ENCODE measurements at regions not wholly inside any gene's neighbourhood (a gene's known extent, or its start where the extent isn't known, plus 50 kb on each side); places are given as distances from the start of the nearest gene placed in this dataset.

GRCh38 chr9:120030847-120031246, 549.1 kb downstream of the CDK5RAP2 start:
- DNase-seq (ENCODE audit: low read depth in 4 of 4, low spot score in 3 of 4): no peak

DNA sequence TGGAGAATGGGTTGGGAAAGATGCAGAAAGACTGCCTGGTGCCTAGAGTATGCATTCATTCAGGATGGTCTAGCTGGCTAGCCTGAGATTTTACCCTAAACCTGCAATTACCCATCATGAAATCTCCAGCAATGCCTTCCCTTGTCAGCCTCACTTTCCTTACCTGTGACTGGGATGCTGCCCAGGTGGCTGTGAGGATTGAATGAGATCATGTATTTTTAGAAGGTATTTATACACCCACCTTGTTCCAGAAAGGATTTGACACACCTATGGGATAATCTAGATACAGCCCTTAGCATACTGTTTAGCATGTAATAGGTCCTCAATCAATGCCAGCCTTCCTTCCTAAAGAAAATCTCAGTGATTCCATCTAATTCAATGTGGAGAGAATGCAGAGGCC, 561.4 kb downstream of the CDK5RAP2 start:
- DNase-seq (ENCODE audit: low read depth in 4 of 4, low spot score in 3 of 4): no peak

- no peak for DNase-seq (ENCODE audit: low read depth in 4 of 4, low spot score in 3 of 4)
Observed at GRCh38 chr9:120018037-120018436, 561.9 kb downstream of the CDK5RAP2 start.

DNA sequence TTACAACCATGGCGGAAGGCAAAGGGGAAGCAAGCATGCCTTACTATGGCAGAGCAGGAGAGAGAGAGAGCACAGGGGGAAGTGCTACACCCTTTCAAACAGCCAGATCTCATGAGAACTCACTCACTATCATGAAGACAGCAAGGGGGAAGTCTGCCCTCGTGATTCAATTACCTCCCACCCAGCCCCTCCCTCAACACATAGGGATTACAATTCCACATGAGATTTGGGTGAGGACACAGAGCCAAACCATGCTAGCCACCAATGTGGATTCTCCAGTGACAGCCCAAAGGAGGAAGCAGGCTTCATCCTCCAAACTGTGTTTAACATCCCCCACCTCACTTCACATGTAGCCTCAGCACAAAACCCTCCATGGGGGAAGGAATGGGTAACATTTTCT, 563.7 kb downstream of the CDK5RAP2 start:
- no peak for DNase-seq (ENCODE audit: low read depth in 4 of 4, low spot score in 3 of 4)

DNA sequence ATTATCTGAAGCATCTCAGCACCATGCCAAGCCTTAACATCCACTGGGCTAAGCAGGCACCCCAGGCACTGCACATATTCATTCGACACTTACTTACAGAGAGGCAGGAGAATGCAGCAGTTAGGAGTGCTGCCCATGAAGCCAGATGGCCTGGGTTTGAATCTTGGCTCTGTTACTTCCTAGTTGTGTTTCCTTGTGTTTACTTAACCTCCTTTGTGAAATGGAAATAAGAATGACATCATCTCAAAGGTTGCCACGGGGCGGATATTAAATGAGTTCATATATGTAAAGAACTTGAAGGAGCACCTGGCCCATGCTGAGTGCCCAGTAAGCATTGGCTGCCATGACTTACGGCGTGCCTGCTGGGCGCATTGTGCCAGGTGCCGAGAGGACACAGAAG, 565.2 kb downstream of the CDK5RAP2 start:
- DNase-seq (ENCODE audit: low read depth in 4 of 4, low spot score in 3 of 4): no peak

- DNase-seq (ENCODE audit: low read depth in 4 of 4, low spot score in 3 of 4): no peak
Observed at GRCh38 chr9:120009856-120010255, 570.1 kb downstream of the CDK5RAP2 start.

- no peak for DNase-seq (ENCODE audit: low read depth in 4 of 4, low spot score in 3 of 4)
Observed at GRCh38 chr9:120001536-120001935, 578.4 kb downstream of the CDK5RAP2 start.

GRCh38 chr9:119998614-119999013, 581.4 kb downstream of the CDK5RAP2 start:
- DNase-seq (ENCODE audit: low read depth in 4 of 4, low spot score in 3 of 4): no peak

DNA sequence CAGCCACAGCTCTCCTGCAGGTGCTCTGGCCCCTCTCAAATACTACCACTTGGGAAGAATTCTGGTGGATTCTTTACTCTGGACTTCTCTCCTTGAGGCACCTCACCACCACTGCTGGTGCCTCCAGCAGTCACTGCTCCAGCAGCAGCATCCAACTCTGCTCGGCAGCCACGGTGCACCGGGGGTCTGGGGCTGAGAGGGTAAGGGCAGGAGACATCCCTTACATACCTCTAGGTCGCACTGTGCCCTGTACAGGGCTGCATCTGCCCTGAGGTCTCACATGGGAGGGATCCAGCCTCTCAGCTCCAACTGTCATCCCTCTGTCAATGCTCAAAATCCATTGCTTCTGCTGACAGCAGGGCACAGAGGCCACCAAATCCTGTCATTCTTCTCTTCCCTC, 588.2 kb downstream of the CDK5RAP2 start:
- DNase-seq (ENCODE audit: low read depth in 4 of 4, low spot score in 3 of 4): no peak

DNA sequence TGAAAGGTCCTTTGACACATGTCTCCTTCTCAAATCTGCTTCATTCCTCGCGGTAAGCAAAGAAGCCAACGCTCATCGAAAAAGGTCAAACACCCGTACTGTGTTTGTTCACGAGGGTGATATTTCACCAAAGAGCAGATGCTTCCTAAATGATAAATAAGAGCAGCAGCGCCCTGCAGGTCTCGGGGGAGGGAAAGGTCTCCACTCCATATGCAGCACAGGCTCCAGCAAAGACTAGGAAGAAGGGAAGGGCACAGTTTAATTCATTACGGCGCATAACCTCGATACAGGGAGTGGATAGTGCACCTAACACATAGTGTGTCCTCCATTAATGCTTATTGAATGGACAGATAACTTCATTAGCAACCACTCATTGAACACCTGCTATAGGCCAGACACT, 593.3 kb downstream of the CDK5RAP2 start:
- no peak for DNase-seq (ENCODE audit: low read depth in 4 of 4, low spot score in 3 of 4)

DNA sequence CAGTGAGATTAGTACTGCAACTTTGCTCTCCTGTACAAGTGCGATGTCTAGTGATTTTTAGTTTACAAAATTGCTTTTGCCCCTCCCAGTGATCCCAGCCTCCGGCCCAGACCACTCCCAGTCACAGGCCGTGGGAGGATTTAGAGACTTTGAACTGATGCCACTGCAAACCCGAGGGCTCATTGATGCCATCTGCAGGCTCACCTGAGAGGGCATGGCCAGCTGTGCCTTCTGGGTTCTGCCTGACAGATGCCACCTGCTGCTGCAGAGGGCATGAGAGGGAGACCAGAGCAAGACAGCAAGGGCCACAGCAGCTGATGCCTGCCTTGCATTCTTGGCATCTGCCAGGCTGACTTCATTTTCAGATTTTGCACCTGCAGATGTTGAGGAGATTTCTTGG, 593.8 kb downstream of the CDK5RAP2 start:
- DNase-seq (ENCODE audit: low read depth in 4 of 4, low spot score in 3 of 4): no peak

- no peak for DNase-seq (ENCODE audit: low read depth in 4 of 4, low spot score in 3 of 4)
Observed at GRCh38 chr9:119974026-119974425, 604.8 kb upstream of the BRINP1 start.

GRCh38 chr9:119968836-119969707, 599.8 kb upstream of the BRINP1 start:
- DNase-seq (ENCODE audit: low read depth in 4 of 4, low spot score in 3 of 4): peak in 1 of 4 donors; percentile 58

DNA sequence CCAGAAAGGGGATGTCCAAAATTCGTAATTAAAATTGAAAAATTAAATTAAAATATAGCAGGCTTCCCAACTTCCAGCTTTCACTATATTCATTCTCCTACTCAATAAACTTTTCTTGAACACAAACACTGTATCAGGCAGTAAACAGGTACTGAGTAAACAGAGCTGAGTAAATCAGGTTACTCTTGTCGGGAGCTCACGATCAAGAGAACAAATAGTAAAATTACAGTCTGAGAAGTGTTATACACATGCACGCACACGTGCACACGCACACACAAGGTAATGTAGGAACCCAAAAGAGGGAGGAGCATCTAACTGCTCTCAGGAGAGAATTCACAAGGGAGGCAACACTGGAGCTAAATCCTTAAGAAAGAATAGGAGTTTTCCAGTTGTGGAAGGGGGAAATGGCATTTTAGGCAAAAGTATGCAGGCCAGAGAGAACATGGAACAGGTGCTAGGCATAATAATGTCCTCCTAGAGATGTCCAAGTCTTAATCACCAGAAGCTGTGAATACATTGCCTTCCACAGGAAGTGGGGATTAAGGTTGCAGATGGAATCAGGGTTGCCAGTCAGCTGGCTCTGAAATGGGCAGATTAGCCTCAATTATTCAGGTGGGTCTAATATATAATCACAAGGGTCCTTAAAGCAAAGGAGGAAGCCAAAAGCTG, 598.8 kb upstream of the BRINP1 start:
- no peak for DNase-seq (ENCODE audit: low read depth in 4 of 4, low spot score in 3 of 4)

DNA sequence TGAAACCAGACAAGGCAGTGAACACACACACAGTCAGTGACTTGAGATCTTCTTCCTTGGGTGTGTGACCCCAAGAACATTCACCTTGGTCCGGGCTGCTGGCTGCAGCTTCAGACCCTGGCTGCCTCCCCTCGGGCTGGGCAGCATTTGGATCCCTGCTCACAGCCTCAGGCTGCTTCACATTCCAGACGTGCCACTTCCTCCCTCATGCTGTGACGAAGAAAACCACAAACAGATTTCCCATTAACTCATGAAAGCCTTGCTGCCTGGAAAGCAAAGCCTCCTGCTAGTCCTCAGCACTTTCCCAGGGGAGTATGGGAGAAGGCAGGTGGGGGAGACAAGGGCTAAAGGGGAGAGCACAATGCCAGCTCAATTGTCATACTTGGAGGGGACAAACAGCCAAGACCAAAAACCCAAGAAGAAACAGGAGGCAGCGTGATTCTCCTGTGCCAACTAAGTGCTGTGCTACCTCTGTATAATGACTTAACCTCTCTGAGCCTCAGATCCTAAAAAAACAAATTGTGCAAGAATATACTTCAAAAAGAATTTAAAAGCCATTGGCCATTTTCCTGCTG, 594.6 kb upstream of the BRINP1 start:
- DNase-seq (ENCODE audit: low read depth in 4 of 4, low spot score in 3 of 4): no peak

GRCh38 chr9:119963258-119963797, 594.1 kb upstream of the BRINP1 start:
- DNase-seq (ENCODE audit: low read depth in 4 of 4, low spot score in 3 of 4): no peak

- no peak for DNase-seq (ENCODE audit: low read depth in 4 of 4, low spot score in 3 of 4)
Observed at GRCh38 chr9:119961774-119962424, 592.7 kb upstream of the BRINP1 start.

DNA sequence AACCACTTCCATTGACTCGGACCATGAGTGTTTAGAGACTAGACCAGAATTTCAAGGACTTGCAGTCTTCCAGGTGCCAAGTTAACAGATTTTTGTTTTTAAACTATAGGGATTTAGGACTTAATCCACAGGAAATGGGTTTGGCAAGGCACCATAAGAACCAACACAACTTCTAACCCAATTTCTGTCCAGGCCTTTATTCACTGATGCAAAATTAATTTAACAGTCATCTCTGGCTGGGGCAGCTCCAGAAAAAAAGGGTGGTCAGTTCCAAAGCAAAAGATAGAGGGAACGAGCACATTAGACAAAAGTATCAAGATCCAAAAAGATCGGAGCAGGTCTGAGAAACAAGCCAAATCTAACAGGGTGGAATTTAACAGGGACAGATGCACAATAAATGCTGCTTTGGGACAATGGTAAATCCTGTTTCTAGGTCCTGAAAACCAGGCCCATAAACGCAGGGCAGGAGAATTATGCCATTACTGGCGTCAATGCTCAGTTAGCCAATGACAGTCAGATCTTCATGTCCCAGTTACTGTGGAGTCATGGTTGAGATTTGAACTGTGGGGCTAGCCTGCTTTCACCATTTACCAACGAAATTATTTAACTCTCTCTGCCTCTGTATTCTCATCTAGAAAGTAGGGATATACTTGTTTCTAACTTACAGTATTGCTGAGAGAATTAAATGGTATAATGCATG, 590.8 kb upstream of the BRINP1 start:
- no peak for DNase-seq (ENCODE audit: low read depth in 4 of 4, low spot score in 3 of 4)

DNA sequence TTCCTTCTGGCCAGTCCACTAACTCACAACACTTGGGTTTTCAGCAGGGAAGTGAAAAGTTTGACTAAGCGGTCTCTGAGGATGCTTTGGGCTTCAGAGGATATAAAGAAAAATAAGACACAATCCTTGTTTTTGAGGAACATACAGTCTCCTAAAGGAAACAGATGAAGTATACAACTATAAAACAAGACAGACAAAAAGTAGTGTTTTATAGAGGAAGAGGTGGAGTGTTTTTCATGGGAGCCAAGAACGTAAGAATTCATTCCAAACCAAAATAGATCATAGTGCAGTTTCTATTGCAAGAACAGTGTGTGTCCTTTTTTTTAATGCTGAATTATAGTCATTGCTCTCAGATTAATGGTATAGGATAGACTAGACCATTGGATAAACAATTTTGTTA, 586.9 kb upstream of the BRINP1 start:
- no peak for DNase-seq (ENCODE audit: low read depth in 4 of 4, low spot score in 3 of 4)

- DNase-seq (ENCODE audit: low read depth in 4 of 4, low spot score in 3 of 4): no peak
Observed at GRCh38 chr9:119955276-119955675, 586.0 kb upstream of the BRINP1 start.
